ENCODE measurements at regions not wholly inside any gene's neighbourhood (a gene's known extent, or its start where the extent isn't known, plus 50 kb on each side); places are given as distances from the start of the nearest gene placed in this dataset.

GRCh38 chr13:40275155-40275554, 391.3 kb downstream of the FOXO1 start:
- Histone ChIP-seq H3K4me3 (ENCODE audit: low read depth in 1 of 2, low read length in 1 of 2) (no peak overlapping the region), H3K4me1 (ENCODE audit: control insufficient read depth in 1 of 2, insufficient read depth in 1 of 2, low read depth in 1 of 2, low read length in 1 of 2) (no peaks in the 10 kb centered on the region), H3K9me3 (no peaks in the 10 kb centered on the region), H3K27me3 (peaks cover 18% of the 10 kb centered on the region), H3K27ac (no peak overlapping the region), H3K36me3 (no peaks in the 10 kb centered on the region)
- TF ChIP-seq CTCF (IDR thresholded peaks at IDR 0.05), result no peak

- peaks cover 18% of the 10 kb centered on the region for H3K27me3 ChIP-seq
- no peak overlapping the region for H3K27ac ChIP-seq
- H3K4me1 ChIP-seq (ENCODE audit: control insufficient read depth in 1 of 2, insufficient read depth in 1 of 2, low read depth in 1 of 2, low read length in 1 of 2), result no peaks in the 10 kb centered on the region
- H3K9me3 ChIP-seq, result no peaks in the 10 kb centered on the region
- H3K4me3 ChIP-seq (ENCODE audit: low read depth in 1 of 2, low read length in 1 of 2), result no peak overlapping the region
- H3K36me3 ChIP-seq, result no peaks in the 10 kb centered on the region
- no peak for TF ChIP-seq CTCF (IDR thresholded peaks at IDR 0.05)
These were observed 390.8 kb downstream of the FOXO1 start for GRCh38 chr13:40275636-40276035.

- no peaks in the 10 kb centered on the region for H3K27me3 ChIP-seq
- no peaks in the 10 kb centered on the region for H3K9me3 ChIP-seq
- no peaks in the 10 kb centered on the region for H3K36me3 ChIP-seq
- H3K4me3 ChIP-seq (ENCODE audit: low read depth in 1 of 2, low read length in 1 of 2), result no peak overlapping the region
- H3K27ac ChIP-seq, result no peak overlapping the region
- no peak for TF ChIP-seq CTCF (IDR thresholded peaks at IDR 0.05)
- H3K4me1 ChIP-seq (ENCODE audit: control insufficient read depth in 1 of 2, insufficient read depth in 1 of 2, low read depth in 1 of 2, low read length in 1 of 2), result no peaks in the 10 kb centered on the region
These were observed 382.8 kb downstream of the FOXO1 start for GRCh38 chr13:40283666-40284065.

- no peak for TF ChIP-seq CTCF (IDR thresholded peaks at IDR 0.05)
- Histone ChIP-seq H3K9me3 (no peaks in the 10 kb centered on the region), H3K27me3 (no peaks in the 10 kb centered on the region)
These were observed 380.8 kb downstream of the FOXO1 start for GRCh38 chr13:40285634-40286033.

GRCh38 chr13:40287428-40287827, 379.0 kb downstream of the FOXO1 start:
- no peaks in the 10 kb centered on the region for H3K36me3 ChIP-seq
- no peak overlapping the region for H3K4me3 ChIP-seq (ENCODE audit: low read depth in 1 of 2, low read length in 1 of 2)
- no peak for TF ChIP-seq CTCF (IDR thresholded peaks at IDR 0.05)
- H3K4me1 ChIP-seq (ENCODE audit: control insufficient read depth in 1 of 2, insufficient read depth in 1 of 2, low read depth in 1 of 2, low read length in 1 of 2), result no peaks in the 10 kb centered on the region
- no peaks in the 10 kb centered on the region for H3K9me3 ChIP-seq
- H3K27me3 ChIP-seq, result no peaks in the 10 kb centered on the region
- H3K27ac ChIP-seq, result no peak overlapping the region

More at GRCh38 chr13:40285634-40286033, 380.8 kb downstream of the FOXO1 start:
- Histone ChIP-seq H3K4me1 (ENCODE audit: control insufficient read depth in 1 of 2, insufficient read depth in 1 of 2, low read depth in 1 of 2, low read length in 1 of 2) (no peaks in the 10 kb centered on the region), H3K27ac (no peak overlapping the region), H3K4me3 (ENCODE audit: low read depth in 1 of 2, low read length in 1 of 2) (no peak overlapping the region), H3K36me3 (no peaks in the 10 kb centered on the region)

GRCh38 chr13:40288259-40288658, 378.2 kb downstream of the FOXO1 start:
- Histone ChIP-seq H3K9me3 (no peaks in the 10 kb centered on the region), H3K27me3 (no peaks in the 10 kb centered on the region), H3K4me1 (ENCODE audit: control insufficient read depth in 1 of 2, insufficient read depth in 1 of 2, low read depth in 1 of 2, low read length in 1 of 2) (no peaks in the 10 kb centered on the region), H3K36me3 (no peaks in the 10 kb centered on the region), H3K27ac (no peak overlapping the region), H3K4me3 (ENCODE audit: low read depth in 1 of 2, low read length in 1 of 2) (no peak overlapping the region)
- TF ChIP-seq CTCF (IDR thresholded peaks at IDR 0.05), result no peak
